Spleen (tissue), 11 donors: ENCODE measurements at regions not wholly inside any gene's neighbourhood (a gene's known extent, or its start where the extent isn't known, plus 50 kb on each side); places are given as distances from the start of the nearest gene placed in this dataset.

ENCODE experiments used
- DNase-seq: peaks from one replicate; pipeline ENCODE4 v3.0.0-alpha.2; 2020
- H3K27ac ChIP-seq, 8 donors: fragments of 200-600 bp; sonication (generic) in 7 of 8; 1 replicate in 4 of 8; 2 replicates in 4 of 8; pipeline versions ENCODE4 v1.5.0 to v1.8.0; 2016 to 2021; ENCODE audit warnings: inconsistent platforms in 4 of 8, mild to moderate bottlenecking in 4 of 8, moderate library complexity in 1 of 8
- H3K27me3 ChIP-seq, 7 donors: fragments of 200-600 bp; sonication (generic) in 6 of 7; replicated peaks in 1 of 7; 1 replicate in 4 of 7; 2 replicates in 3 of 7; pipeline versions ENCODE4 v1.5.0 to v1.8.0; 2016 to 2021; ENCODE audit warnings: inconsistent platforms in 3 of 7, mild to moderate bottlenecking in 1 of 7
- H3K36me3 ChIP-seq, 6 donors: fragments of 200-600 bp; sonication (generic) in 5 of 6; 1 replicate in 4 of 6; 2 replicates in 2 of 6; pipeline versions ENCODE4 v1.5.0 to v1.8.0; 2016 to 2021; ENCODE audit warnings: inconsistent platforms in 2 of 6
- H3K4me1 ChIP-seq, 6 donors: fragments of 200-600 bp; sonication (generic) in 5 of 6; 1 replicate in 3 of 6; 2 replicates in 3 of 6; pipeline versions ENCODE4 v1.5.0 to v1.8.0; 2016 to 2021; ENCODE audit warnings: inconsistent platforms in 3 of 6
- H3K4me3 ChIP-seq, 8 donors: fragments of 200-600 bp; sonication (generic) in 7 of 8; 1 replicate in 4 of 8; 2 replicates in 4 of 8; pipeline versions ENCODE4 v1.5.0 to v1.8.0; 2016 to 2021; ENCODE audit warnings: inconsistent platforms in 4 of 8, mild to moderate bottlenecking in 4 of 8, moderate library complexity in 2 of 8
- H3K9me3 ChIP-seq, 8 donors: fragments of 200-600 bp; sonication (generic) in 7 of 8; 1 replicate in 4 of 8; 2 replicates in 4 of 8; pipeline versions ENCODE4 v1.5.0 to v1.8.0; 2016 to 2021; ENCODE audit warnings: inconsistent platforms in 4 of 8
- CTCF ChIP-seq, 11 experiments: fragments of 200-600 bp in 7 of 11; fragments of 450-650 bp in 4 of 11; sonication (generic) in 4 of 11; IDR thresholded peaks in 8 of 11; conservative IDR thresholded peaks in 3 of 11; 1 replicate in 7 of 11; 2 replicates in 4 of 11; pipeline versions ENCODE4 v1.4.0 to v1.8.0; 2016 to 2021; ENCODE audit warnings: antibody characterized with exemption in 11 of 11, inconsistent platforms in 4 of 11, mild to moderate bottlenecking in 1 of 11
- POLR2A ChIP-seq, 3 donors: fragments of 450-650 bp; IDR thresholded peaks; one replicate each; pipeline ENCODE4 v1.5.1; 2017; ENCODE audit warnings: antibody characterized with exemption in 3 of 3, mild to moderate bottlenecking in 1 of 3
- POLR2AphosphoS5 ChIP-seq, 3 donors: sonication (generic); formaldehyde crosslinking; IDR thresholded peaks; one replicate each; pipeline ENCODE4 v1.5.1; 2017; ENCODE audit warnings: antibody characterized with exemption in 3 of 3
- WGBS, 5 donors: extraction: QIAGEN DNeasy Blood & Tissue Kit in 3 of 5; methylation state at CpG; one replicate each; pipeline versions ENCODE4 v1.1.5 to v1.1.7; 2013 to 2018; 5-methylcytosine and 5-hydroxymethylcytosine counted together
- intact Hi-C: fragments of 100-400 bp; cut with DNase I; formaldehyde crosslinking; loops from one replicate; pipeline ENCODE4 v1.15.0; 2023; ENCODE audit warnings: low total_unique reads
- donor health status: healthy with polysubstance abuse.
- donor health status: DM: no; HTN: no; CAD: no; lungs with moderate emphysema.
- donor health status: DM: no; HTN: no; CAD: no.
- donor health status: Bipolar disorder and iron deficiency.
- donor health status: healthy.
- donor health status: DM: no; HTN: no; CAD: no.
- donor health status: DM: yes; HTN: yes; CAD: no.

GRCh38 chr9:106085479-106085878, 391.1 kb downstream of the TMEM38B start:
- peaks cover 0 to 8% (median 0%) of the 10 kb centered on the region in 8 donors for H3K9me3 ChIP-seq
- H3K36me3 ChIP-seq, result no peaks in the 10 kb centered on the region
- no peaks in the 10 kb centered on the region for H3K27me3 ChIP-seq
- H3K4me3 ChIP-seq, result no peak overlapping the region
- no peaks in the 10 kb centered on the region for H3K4me1 ChIP-seq
- TF ChIP-seq POLR2A (IDR thresholded peaks at IDR 0.05), result no peak
- no peak for TF ChIP-seq POLR2AphosphoS5 (IDR thresholded peaks at IDR 0.05)
- no peak for TF ChIP-seq CTCF (IDR thresholded peaks at IDR 0.05 in 8 of 11, conservative IDR thresholded peaks at IDR 0.05 in 3 of 11)
- intact Hi-C loops, result no loop called here
- DNase-seq, result no peak
- H3K27ac ChIP-seq, result no peak overlapping the region

GRCh38 chr9:106092083-106092482, 397.7 kb downstream of the TMEM38B start:
- Histone ChIP-seq H3K27me3 (no peaks in the 10 kb centered on the region), H3K9me3 (peaks cover 0 to 35% (median 11%) of the 10 kb centered on the region in 8 donors), H3K36me3 (no peaks in the 10 kb centered on the region), H3K4me3 (no peak overlapping the region), H3K4me1 (no peaks in the 10 kb centered on the region), H3K27ac (no peak overlapping the region)
- intact Hi-C loops, result no loop called here
- DNase-seq, result no peak
- WGBS, 5 donors, result 87 to 96% (median 90%) methylated on average over 4 of the region's 4 CpGs
- TF ChIP-seq POLR2AphosphoS5 (IDR thresholded peaks at IDR 0.05) (no peak), CTCF (IDR thresholded peaks at IDR 0.05 in 8 of 11, conservative IDR thresholded peaks at IDR 0.05 in 3 of 11) (no peak), POLR2A (IDR thresholded peaks at IDR 0.05) (no peak)

- H3K9me3 ChIP-seq, result no peaks in the 10 kb centered on the region
- intact Hi-C loops, result no loop called here
Measured at GRCh38 chr9:106102821-106103220, 408.5 kb downstream of the TMEM38B start.

GRCh38 chr9:106104887-106105286, 410.5 kb downstream of the TMEM38B start:
- no peak for DNase-seq

More at GRCh38 chr9:106102821-106103220, 408.5 kb downstream of the TMEM38B start:
- no peaks in the 10 kb centered on the region for H3K36me3 ChIP-seq
- no peaks in the 10 kb centered on the region for H3K27me3 ChIP-seq
- WGBS, 5 donors, result 64 to 74% (median 67%) methylated on average over 2 of the region's 2 CpGs
- TF ChIP-seq CTCF (IDR thresholded peaks at IDR 0.05 in 8 of 11, conservative IDR thresholded peaks at IDR 0.05 in 3 of 11), result no peak
- no peak for TF ChIP-seq POLR2AphosphoS5 (IDR thresholded peaks at IDR 0.05)
- no peak for TF ChIP-seq POLR2A (IDR thresholded peaks at IDR 0.05)
- no peak overlapping the region for H3K4me3 ChIP-seq
- no peak for DNase-seq
- H3K4me1 ChIP-seq, result no peaks in the 10 kb centered on the region
- no peak overlapping the region for H3K27ac ChIP-seq

More at GRCh38 chr9:106104887-106105286, 410.5 kb downstream of the TMEM38B start:
- Histone ChIP-seq H3K36me3 (no peaks in the 10 kb centered on the region), H3K4me1 (no peaks in the 10 kb centered on the region), H3K4me3 (no peak overlapping the region), H3K27me3 (no peaks in the 10 kb centered on the region), H3K9me3 (no peaks in the 10 kb centered on the region), H3K27ac (no peak overlapping the region)
- intact Hi-C loops, result no loop called here
- TF ChIP-seq POLR2A (IDR thresholded peaks at IDR 0.05) (no peak), CTCF (IDR thresholded peaks at IDR 0.05 in 8 of 11, conservative IDR thresholded peaks at IDR 0.05 in 3 of 11) (no peak), POLR2AphosphoS5 (IDR thresholded peaks at IDR 0.05) (no peak)
